GM12878 (cell line): ENCODE measurements at regions not wholly inside any gene's neighbourhood (a gene's known extent, or its start where the extent isn't known, plus 50 kb on each side); places are given as distances from the start of the nearest gene placed in this dataset.

ENCODE experiments used
- ATAC-seq: fragments of 200-7000 bp; cut with Tn5 transposase; 3 replicates; pipeline ENCODE4 v1.9.1; 2020; ENCODE audit warnings: mild to moderate bottlenecking, moderate library complexity
- BruUV-seq: library from RNA; stranded (reverse); fragments of 400-500 nt; replicated peaks from 2 replicates; lab custom pipeline; 2021; lab: Mats Ljungman, UMichigan
- CTCF ChIA-PET: fragments of 300-600 bp; sonication (Branson Sonifier 250); formaldehyde crosslinking; extraction: SDS; loops from one replicate; lab custom pipeline; 2021; ENCODE audit warnings: inconsistent platforms; lab: Yijun Ruan, JAX
- POLR2A ChIA-PET: fragments of 350-600 bp; formaldehyde crosslinking; extraction: SDS; loops from one replicate; lab custom pipeline; 2021; ENCODE audit warnings: inconsistent platforms; lab: Charles Lee
- RAD21 ChIA-PET: fragments of 300-600 bp; sonication (Branson Sonifier 250); formaldehyde crosslinking; loops from one replicate; lab custom pipeline; 2023; ENCODE audit warnings: antibody characterized with exemption; ENCODE audit not compliant: unreplicated experiment; lab: Charles Lee
- SMC1A ChIA-PET: fragments of 300-600 bp; sonication (Branson Sonifier 250); formaldehyde crosslinking; loops from one replicate; lab custom pipeline; 2023; ENCODE audit not compliant: unreplicated experiment, uncharacterized antibody; lab: Charles Lee
- DNase-seq: peaks from one replicate; pipeline ENCODE4 v3.0.0-alpha.2; 2011; ENCODE audit warnings: low read depth, low spot score
- FAIRE-seq: peaks from 3 replicates; lab custom pipeline; 2011; peaks lifted over from hg19 to GRCh38; lab: Jason Lieb, UNC
- H2AFZ ChIP-seq: 2 replicates; pipeline ENCODE4 v1.6.0; 2011; ENCODE audit warnings: low read depth, low read length, control low read depth; ENCODE audit not compliant: control insufficient read depth
- H3K27ac ChIP-seq: 2 replicates; pipeline ENCODE4 v1.5.1; 2011; ENCODE audit warnings: control low read depth; ENCODE audit not compliant: control insufficient read depth, insufficient read depth
- H3K27me3 ChIP-seq, 2 experiments: replicated peaks in 1 of 2; 2 replicates each; pipeline versions ENCODE4 v1.6.0 to v1.6.1; 2011; ENCODE audit warnings: low read length in 1 of 2; ENCODE audit not compliant: control insufficient read depth in 2 of 2, insufficient read depth in 2 of 2
- H3K36me3 ChIP-seq, 2 experiments: 2 replicates each; pipeline ENCODE4 v1.5.1; 2011; ENCODE audit warnings: low read length in 1 of 2; ENCODE audit not compliant: control insufficient read depth in 2 of 2, insufficient read depth in 2 of 2
- H3K4me1 ChIP-seq: 2 replicates; pipeline ENCODE4 v1.6.1; 2011; ENCODE audit warnings: mild to moderate bottlenecking, low read length, moderate library complexity, mixed read lengths; ENCODE audit not compliant: control insufficient read depth, insufficient read depth
- H3K4me2 ChIP-seq: 2 replicates; pipeline ENCODE4 v1.6.0; 2011; ENCODE audit warnings: control low read depth; ENCODE audit not compliant: control insufficient read depth, insufficient read depth
- H3K4me3 ChIP-seq: fragments of 200-600 bp; sonication (generic); 2 replicates; pipeline ENCODE4 v1.5.1; 2016
- H3K79me2 ChIP-seq: 2 replicates; pipeline ENCODE4 v1.6.0; 2011; ENCODE audit warnings: low read length; ENCODE audit not compliant: control insufficient read depth, insufficient read depth
- H3K9ac ChIP-seq: 2 replicates; pipeline ENCODE4 v1.8.0; 2011; ENCODE audit warnings: low read length, control low read depth, mixed read lengths; ENCODE audit not compliant: control insufficient read depth, insufficient read depth
- H3K9me3 ChIP-seq: replicated peaks from 3 replicates; pipeline ENCODE4 v1.5.1; 2011; ENCODE audit warnings: mild to moderate bottlenecking, low read length; ENCODE audit not compliant: control insufficient read depth, insufficient read depth
- H4K20me1 ChIP-seq: 2 replicates; pipeline ENCODE4 v1.6.0; 2011; ENCODE audit not compliant: control insufficient read depth, insufficient read depth
- HDAC6 ChIP-seq: fragments of 200-600 bp; sonication (generic); IDR thresholded peaks from one replicate; pipeline ENCODE4 v1.8.0; 2017; ENCODE audit warnings: antibody characterized with exemption; ENCODE audit not compliant: unreplicated experiment
- JUND ChIP-seq: IDR thresholded peaks from 2 replicates; pipeline ENCODE4 v1.6.1; 2012; ENCODE audit warnings: low read depth, mild to moderate bottlenecking, low read length, improper control_type of control experiment, moderate library complexity
- KAT2A ChIP-seq: conservative IDR thresholded peaks from 2 replicates; pipeline ENCODE4 v1.6.1; 2011; ENCODE audit warnings: low read depth, low read length; ENCODE audit not compliant: control insufficient read depth
- KDM1A ChIP-seq: fragments of 200-600 bp; sonication (generic); IDR thresholded peaks from 2 replicates; pipeline ENCODE4 v1.6.1; 2016; ENCODE audit warnings: borderline replicate concordance
- MTA2 ChIP-seq: fragments of 450-650 bp; IDR thresholded peaks from 2 replicates; pipeline ENCODE4 v1.6.1; 2016; ENCODE audit warnings: low read depth, mild to moderate bottlenecking, moderate library complexity
- POLR2AphosphoS5 ChIP-seq: IDR thresholded peaks from 2 replicates; pipeline ENCODE4 v1.6.1; 2011; ENCODE audit warnings: mild to moderate bottlenecking, low read length, inconsistent platforms
- ZNF207 ChIP-seq: fragments of 450-650 bp; IDR thresholded peaks from 2 replicates; pipeline ENCODE4 v1.6.1; 2014; ENCODE audit warnings: antibody characterized with exemption, mild to moderate bottlenecking, borderline replicate concordance
- ZNF384 ChIP-seq: IDR thresholded peaks from 2 replicates; pipeline ENCODE4 v1.6.1; 2012; ENCODE audit warnings: low read depth, mild to moderate bottlenecking, low read length, improper control_type of control experiment, borderline replicate concordance
- WGBS: methylation state at CpG from one replicate; pipeline ENCODE4 v1.1.6; 2016; ENCODE audit warnings: low lambda C conversion rate; ENCODE audit not compliant: insufficient replicate concordance, insufficient coverage; ENCODE audit errors: missing lambda C conversion rate; 5-methylcytosine and 5-hydroxymethylcytosine counted together
- in situ Hi-C: fragments of 300-500 bp; cut with MboI; formaldehyde crosslinking; loops from 9 replicates; pipeline ENCODE4 v1.14.3; 2018; ENCODE audit warnings: mixed read lengths
- intact Hi-C: fragments of 100-400 bp; cut with micrococcal nuclease; formaldehyde crosslinking; loops from one replicate; pipeline ENCODE4 v1.14.2; 2022; ENCODE audit not compliant: unreplicated experiment
- TF ChIP-seq, protein P1 (sequence below): fragments of 450-650 bp; IDR thresholded peaks from 2 replicates; pipeline ENCODE4 v1.6.1; 2017; ENCODE audit warnings: mild to moderate bottlenecking

DNA sequence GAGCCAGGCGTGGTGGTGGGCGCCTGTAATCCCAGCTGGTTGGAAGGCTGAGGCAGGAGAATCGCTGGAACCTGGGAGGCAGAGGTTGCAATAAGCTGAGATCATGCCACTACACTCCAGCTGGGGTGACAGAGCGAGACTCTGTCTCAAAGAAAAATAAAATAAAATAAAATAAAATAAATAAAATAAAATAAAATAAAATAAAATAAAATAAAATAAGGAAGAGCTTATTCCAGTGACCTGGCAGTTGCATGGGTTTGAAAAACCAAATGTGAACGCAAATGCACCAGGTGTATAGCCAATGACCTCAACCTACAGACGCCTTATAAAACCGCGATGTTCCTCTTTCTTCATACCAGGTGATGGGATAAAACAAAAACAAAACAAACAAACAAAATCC, 995.7 kb downstream of the TYW1 start:
- no peak overlapping the region for H2AFZ ChIP-seq
- no peaks in the 10 kb centered on the region for H3K36me3 ChIP-seq
- ChIA-PET POLR2A (no interaction called here), CTCF (no interaction called here), SMC1A (no interaction called here), RAD21 (no interaction called here)
- H4K20me1 ChIP-seq, result no peaks in the 10 kb centered on the region
- no peak for DNase-seq
- no peak overlapping the region for H3K9ac ChIP-seq
- no peak for ATAC-seq
- TF ChIP-seq KDM1A, result no peak
- no peak for TF ChIP-seq ZNF384
- TF ChIP-seq HDAC6, result no peak
- no peak for TF ChIP-seq JUND
- TF ChIP-seq POLR2AphosphoS5, result no peak
- no peak for TF ChIP-seq ZNF207
- TF ChIP-seq, protein P1, sequence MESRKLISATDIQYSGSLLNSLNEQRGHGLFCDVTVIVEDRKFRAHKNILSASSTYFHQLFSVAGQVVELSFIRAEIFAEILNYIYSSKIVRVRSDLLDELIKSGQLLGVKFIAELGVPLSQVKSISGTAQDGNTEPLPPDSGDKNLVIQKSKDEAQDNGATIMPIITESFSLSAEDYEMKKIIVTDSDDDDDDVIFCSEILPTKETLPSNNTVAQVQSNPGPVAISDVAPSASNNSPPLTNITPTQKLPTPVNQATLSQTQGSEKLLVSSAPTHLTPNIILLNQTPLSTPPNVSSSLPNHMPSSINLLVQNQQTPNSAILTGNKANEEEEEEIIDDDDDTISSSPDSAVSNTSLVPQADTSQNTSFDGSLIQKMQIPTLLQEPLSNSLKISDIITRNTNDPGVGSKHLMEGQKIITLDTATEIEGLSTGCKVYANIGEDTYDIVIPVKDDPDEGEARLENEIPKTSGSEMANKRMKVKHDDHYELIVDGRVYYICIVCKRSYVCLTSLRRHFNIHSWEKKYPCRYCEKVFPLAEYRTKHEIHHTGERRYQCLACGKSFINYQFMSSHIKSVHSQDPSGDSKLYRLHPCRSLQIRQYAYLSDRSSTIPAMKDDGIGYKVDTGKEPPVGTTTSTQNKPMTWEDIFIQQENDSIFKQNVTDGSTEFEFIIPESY, result no peak
- TF ChIP-seq MTA2, result no peak
- no peak for TF ChIP-seq KAT2A
- H3K27ac ChIP-seq, result no peak overlapping the region
- intact Hi-C loops, result no loop called here
- WGBS, result 30% methylated on average over 8 of the region's 8 CpGs
- in situ Hi-C loops, result no loop called here
- H3K4me3 ChIP-seq, result no peak overlapping the region
- BruUV-seq, result no TSS peak
- H3K9me3 ChIP-seq, result no peaks in the 10 kb centered on the region
- H3K4me2 ChIP-seq, result no peak overlapping the region
- no peaks in the 10 kb centered on the region for H3K27me3 ChIP-seq
- no peaks in the 10 kb centered on the region for H3K79me2 ChIP-seq
- FAIRE-seq, result no peak
- H3K4me1 ChIP-seq, result no peaks in the 10 kb centered on the region
